ENCODE measurements at regions not wholly inside any gene's neighbourhood (a gene's known extent, or its start where the extent isn't known, plus 50 kb on each side); places are given as distances from the start of the nearest gene placed in this dataset.
A peak's percentile ranks its signal among the peaks of the same experiment; 100 is the strongest.

DNA sequence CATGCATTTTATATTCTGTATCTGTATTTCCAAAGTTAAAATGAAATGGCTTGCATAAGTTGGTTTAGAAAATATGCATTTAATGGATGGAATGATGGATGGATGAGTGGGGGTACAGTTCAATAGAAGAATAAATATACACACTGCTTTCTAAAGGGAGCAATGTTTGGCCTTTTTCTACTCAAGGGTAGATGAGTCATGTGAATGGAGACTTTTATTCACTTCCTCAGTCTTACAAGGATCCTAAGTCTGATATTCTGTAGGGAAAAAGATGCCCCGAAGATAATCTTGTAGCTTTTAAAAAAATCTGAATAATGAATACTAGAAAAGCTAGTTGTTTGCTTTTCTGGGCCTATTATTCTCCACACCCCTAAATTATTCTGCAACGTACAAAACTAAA lies 2112.1 kb downstream of the MAT2B start:
- DNase-seq: no peak

- DNase-seq: no peak
Measured at GRCh38 chr5:165620394-165620793, 2115.0 kb downstream of the MAT2B start.

DNA sequence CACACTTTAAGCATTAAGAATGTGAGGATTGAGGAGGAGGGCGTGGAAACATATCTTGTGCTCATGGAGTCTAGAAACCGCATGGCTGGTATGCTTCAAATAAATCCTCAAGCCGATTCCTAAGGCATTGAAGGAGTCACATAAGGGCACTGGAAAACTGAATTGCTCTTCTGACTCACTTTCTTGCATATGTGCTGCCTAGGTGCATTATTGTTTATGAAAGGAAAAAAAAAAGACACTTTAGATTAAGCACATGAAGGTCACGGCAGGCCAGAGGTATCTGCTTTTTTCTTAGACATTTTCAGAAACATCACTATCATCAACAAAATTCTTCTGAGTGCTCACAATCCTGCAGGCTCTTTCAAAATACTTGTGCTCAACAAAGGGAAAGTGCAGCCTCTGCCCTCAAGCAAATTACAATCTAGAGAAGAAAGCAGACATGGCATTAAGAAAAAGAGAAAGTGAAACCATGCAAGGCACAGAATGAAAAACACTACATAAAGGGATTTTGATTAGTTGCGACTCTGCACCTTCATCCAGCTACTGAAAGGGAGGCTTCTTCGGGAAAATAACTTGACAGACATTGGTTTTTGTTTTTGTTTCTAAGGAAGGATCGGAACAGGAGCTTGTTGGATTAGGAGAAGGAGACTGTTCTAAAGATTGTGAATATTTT lies 2117.6 kb downstream of the MAT2B start:
- DNase-seq: no peak

DNA sequence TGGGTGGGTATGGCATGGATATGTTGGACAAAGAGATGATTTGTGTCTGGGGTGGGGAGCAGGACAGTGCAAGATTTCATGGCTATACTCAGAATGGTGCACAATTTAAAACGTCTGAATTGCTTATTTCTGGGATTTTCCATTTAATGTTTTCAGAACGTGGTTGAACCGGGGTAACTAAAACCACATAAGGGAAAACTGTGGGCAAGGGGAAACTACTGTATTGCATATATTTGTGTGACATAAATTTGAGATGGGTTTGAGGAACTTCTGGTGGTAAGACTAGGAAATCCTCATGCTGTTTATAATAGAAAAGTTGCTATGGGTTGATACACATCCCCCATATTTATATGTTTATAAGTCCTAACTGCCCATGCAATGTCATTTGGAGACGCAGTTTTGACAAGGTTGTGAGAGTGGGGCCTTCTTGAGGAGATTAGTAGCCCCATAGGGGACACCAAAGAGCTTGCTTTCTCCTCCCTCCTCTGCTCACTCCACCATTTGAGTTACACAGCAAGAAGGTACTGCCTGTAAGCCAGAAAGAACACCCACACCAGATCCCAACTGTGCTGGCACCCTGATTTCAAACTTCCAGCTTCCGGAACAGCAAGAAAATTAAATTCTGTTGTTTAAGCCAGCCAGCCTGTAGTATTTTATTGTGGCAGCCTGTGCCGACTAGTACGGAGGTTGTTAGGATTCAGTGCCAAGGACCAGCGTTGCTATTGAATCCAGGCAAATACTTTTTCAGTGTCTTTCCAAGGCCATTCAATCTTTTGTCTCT lies 2118.9 kb downstream of the MAT2B start:
- no peak for DNase-seq

DNA sequence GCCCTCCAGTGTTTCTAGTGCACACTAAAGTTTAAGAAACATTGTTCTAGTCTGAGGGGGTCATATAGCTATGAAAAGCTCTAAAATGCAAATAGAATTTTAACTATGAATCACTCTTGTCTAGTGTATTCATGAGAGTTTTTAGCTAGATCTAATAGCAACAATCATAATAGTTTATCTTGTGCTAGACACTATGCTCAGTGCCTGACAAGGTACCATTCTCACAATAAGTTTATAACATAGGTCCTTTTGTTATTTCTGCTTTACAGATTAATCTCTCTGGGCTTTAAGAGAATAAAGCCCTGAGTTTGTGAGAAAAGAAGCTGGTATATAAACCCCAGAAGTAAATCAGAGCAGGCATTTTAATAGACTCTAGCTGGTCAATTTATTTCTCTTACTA lies 2120.7 kb downstream of the MAT2B start:
- no peak for DNase-seq

DNA sequence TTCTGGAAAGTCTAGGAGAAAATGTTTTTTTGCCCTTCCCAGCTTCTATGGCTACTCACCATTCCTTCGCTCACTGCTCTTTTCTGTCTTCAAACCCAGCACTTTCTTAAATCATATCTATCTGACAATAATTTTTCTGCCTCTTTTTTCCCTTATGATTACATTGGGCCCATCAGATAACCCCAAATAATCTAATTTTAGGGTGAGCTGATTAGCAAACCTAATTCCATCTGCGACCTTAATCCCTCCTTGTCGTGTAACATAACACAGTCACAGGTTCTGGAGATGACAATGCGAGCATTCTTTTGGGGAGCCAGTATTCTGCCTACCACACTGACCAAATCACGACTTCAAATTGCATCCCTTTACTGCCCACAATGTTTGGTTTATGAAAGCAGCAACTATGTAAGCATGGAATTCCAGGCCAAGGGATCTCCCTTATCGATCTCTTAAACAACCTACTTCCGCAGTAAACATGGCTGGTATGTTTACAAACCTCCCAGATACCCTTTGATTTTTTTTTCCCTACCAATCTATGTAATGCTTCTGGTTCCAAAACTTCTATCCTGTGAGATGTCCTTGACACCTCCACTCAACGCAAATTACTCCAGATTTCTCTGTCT lies 2122.2 kb downstream of the MAT2B start:
- no peak for DNase-seq

- DNase-seq: peak; percentile 87
Measured at GRCh38 chr5:165630261-165630778, 2124.9 kb downstream of the MAT2B start.

GRCh38 chr5:165631235-165631634 lies 2125.8 kb downstream of the MAT2B start:
- no peak for DNase-seq

- no peak for DNase-seq
Measured at GRCh38 chr5:165642366-165642765, 2136.9 kb downstream of the MAT2B start.

GRCh38 chr5:165665735-165666400 lies 2160.4 kb downstream of the MAT2B start:
- no peak for DNase-seq

DNA sequence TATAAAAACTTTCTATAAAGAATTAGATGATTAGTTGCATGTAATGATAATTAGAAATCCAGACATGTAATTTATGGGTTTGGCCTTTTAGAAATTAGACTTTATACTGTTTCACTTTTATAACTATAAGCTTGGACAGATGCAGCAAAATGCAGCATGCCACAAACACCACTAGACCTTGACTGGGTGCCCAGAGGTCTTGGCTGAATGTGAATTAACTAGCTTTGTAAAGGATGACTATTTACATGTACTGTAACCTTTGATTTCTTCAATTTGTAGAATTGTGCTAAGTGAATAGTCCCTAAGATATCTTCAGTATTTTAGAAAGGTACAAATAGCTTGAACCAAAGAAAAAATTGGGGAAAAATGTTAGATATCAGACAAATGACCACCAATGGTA lies 2168.1 kb downstream of the MAT2B start:
- DNase-seq: no peak

DNA sequence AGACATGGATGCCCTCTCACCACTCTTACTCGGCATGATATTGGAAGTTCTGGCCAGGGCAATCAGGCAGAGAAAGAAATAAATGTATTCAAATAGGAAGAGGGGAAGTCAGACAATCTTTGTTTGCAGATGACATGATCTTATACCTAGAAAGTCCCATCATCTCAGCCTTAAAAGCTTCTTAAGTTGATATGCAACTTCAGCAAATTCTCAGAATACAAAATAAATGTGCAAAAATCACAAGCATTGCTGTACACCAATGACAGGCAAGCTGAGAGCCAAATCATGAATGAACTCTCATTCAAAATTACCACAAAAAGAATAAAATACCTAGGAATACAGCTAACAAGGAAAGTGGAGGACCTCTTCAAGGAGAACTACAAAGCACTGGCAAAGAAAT lies 2190.4 kb downstream of the MAT2B start:
- DNase-seq: no peak

- no peak for DNase-seq
Measured at GRCh38 chr5:165705960-165706359, 2200.5 kb downstream of the MAT2B start.

DNA sequence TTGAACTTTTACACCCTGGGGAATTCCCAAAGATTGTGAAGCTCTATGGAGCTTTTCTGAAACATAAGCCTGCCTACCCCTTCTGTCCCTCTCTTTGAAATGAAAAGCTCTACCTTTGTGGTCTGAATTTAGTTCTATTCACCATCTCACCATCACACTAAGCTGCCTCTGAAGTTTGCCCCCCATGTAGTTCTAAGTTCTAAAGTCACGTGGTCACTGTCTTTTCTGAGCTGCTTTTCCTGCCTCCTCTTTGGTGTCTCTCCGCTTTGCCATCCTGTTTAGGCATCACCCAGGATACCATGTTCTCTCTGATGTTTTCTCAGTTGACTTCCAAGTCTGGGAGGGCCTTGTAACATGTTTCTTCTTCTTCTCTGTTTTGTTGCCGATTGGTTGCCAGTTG lies 2206.6 kb downstream of the MAT2B start:
- no peak for DNase-seq

GRCh38 chr5:165714598-165714997 lies 2209.2 kb downstream of the MAT2B start:
- no peak for DNase-seq

DNA sequence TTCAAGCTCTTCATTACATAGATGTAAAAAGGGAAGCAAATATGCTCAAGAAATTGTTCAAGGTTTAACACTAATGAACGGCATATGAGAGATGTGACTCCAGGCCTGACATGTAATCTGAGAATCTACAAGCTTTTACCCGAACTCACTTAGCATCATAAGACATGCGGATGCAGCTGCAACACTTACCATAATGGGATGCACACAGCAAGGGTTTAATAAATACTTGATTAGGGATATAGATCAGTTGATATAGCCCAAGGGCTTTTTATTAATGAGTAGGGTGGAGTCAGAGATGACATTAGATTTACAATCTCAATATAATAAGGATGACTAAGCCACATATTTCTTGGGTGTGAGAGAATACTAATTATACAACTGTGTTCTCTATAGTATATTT lies 2215.5 kb downstream of the MAT2B start:
- no peak for DNase-seq

GRCh38 chr5:165722401-165722800 lies 2217.0 kb downstream of the MAT2B start:
- DNase-seq: no peak

DNA sequence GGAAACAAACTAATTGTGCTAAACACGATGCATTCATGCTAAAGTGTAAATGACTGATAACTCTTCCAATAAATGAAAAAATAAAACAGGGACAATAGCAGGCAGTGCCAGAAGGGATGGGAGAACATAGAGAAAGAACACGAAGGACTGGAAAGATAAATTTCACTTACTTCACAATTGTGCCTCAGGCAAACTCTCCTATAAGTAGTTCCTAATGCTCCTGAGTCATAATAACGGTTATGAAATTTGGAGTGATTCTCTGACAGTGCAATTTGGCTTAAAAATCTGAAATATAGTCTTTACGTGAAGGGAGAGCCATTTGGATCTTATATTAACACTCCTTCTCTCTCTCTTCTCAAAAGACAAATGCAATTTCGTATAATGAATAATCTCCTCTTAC lies 2218.5 kb downstream of the MAT2B start:
- no peak for DNase-seq

- no peak for DNase-seq
Measured at GRCh38 chr5:165728425-165728824, 2223.0 kb downstream of the MAT2B start.

DNA sequence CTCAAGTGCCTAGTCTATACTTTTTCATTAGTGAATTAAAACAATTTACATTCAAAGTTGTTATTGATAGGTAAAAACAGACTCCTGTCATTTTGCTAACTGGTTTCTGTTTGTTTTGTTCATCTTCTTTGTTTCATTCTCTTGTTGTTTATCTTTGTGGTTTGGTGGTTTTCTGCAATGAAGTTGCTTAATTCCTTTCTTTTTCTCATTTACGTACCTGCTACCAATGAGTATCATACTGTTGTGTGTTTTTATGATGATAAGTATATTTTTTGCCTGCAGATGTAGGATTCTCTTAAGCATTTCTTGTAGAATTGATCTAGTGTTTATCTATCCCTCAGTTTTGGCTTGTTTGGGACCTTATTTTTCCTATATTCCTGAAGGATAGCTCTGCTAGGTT lies 2230.0 kb downstream of the MAT2B start:
- no peak for DNase-seq

- no peak for DNase-seq
Measured at GRCh38 chr5:165739079-165739741, 2233.8 kb downstream of the MAT2B start.

DNA sequence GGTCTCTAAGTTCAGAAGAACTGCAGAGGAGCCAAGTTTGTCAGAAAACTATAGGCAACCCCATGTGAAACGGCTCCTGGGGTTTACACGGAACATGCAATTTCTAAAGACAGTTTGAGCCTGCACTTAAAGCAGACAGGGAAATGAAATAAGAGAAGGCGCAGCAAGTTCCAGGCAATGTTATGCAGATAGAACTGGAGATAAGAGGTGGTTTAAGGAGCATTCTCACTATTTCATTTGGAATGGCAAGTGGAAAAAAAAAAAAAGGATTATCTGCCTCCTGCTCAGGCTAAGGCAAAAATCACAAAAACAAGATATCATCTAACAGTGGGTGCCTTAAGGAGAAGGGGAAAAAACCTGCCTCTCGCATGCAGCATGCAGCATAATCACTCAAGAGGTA lies 2252.4 kb downstream of the MAT2B start:
- no peak for DNase-seq

DNA sequence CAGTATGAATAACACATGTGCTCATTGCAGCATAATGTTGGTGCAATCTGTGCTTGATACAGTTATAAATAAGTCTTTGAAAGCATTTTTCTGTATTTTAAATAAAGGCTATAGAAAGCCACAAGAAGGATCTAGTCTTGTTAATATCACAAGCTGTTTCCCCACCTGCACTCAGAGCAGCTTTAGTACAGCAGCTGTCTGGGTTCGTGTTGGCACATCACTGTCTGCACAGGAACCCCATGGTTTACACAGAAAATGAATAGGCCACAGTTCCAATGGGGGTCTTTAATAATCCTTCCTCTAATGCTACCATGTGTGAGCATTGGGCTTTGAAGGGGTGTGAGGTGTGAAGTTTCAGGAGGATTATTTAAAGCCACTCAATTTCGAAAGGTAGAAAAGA lies 2269.7 kb downstream of the MAT2B start:
- no peak for DNase-seq

All from midbrain (tissue), 1 donor.